LNCaP clone FGC (cell line): ENCODE measurements at regions not wholly inside any gene's neighbourhood (a gene's known extent, or its start where the extent isn't known, plus 50 kb on each side); places are given as distances from the start of the nearest gene placed in this dataset.

Source experiments
- DNase-seq: peaks from one replicate; pipeline ENCODE4 v3.0.0-alpha.2; 2011; ENCODE audit warnings: low read depth
- H3K4me3 ChIP-seq: 2 replicates; pipeline ENCODE4 v1.5.1; 2011; ENCODE audit warnings: mild to moderate bottlenecking, low read depth, low read length, control low read depth
- TF ChIP-seq, protein P1 (sequence below): IDR thresholded peaks from 2 replicates; pipeline ENCODE4 v1.5.1; 2012; ENCODE audit warnings: mild to moderate bottlenecking; ENCODE audit not compliant: control insufficient read depth, insufficient read depth; ENCODE audit errors: extremely low read depth

DNA sequence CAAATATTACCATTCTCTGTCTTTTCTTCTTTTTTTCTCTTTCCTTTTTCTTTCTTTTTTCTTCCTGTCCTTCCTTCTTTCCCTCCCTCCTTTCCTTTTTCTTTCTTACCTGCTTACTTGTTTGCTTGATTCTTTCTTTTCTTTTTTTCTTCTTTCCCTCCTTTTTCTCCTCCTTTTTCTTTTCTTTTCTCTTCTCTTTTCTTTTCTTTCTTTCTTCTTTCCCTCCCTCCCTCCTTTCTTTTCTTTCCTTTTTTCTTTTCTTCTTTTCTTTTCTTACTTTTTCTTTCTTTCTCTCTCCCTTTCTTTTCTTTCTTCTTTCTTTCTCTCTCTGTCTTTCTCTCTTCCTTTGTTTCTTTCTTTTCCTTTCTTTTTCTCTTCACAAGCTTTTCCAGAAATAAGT, 697.4 kb upstream of the ADGRL3 start:
- TF ChIP-seq, protein P1, sequence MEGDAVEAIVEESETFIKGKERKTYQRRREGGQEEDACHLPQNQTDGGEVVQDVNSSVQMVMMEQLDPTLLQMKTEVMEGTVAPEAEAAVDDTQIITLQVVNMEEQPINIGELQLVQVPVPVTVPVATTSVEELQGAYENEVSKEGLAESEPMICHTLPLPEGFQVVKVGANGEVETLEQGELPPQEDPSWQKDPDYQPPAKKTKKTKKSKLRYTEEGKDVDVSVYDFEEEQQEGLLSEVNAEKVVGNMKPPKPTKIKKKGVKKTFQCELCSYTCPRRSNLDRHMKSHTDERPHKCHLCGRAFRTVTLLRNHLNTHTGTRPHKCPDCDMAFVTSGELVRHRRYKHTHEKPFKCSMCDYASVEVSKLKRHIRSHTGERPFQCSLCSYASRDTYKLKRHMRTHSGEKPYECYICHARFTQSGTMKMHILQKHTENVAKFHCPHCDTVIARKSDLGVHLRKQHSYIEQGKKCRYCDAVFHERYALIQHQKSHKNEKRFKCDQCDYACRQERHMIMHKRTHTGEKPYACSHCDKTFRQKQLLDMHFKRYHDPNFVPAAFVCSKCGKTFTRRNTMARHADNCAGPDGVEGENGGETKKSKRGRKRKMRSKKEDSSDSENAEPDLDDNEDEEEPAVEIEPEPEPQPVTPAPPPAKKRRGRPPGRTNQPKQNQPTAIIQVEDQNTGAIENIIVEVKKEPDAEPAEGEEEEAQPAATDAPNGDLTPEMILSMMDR, result no peak
- DNase-seq, result no peak
- H3K4me3 ChIP-seq, result no peak overlapping the region

DNA sequence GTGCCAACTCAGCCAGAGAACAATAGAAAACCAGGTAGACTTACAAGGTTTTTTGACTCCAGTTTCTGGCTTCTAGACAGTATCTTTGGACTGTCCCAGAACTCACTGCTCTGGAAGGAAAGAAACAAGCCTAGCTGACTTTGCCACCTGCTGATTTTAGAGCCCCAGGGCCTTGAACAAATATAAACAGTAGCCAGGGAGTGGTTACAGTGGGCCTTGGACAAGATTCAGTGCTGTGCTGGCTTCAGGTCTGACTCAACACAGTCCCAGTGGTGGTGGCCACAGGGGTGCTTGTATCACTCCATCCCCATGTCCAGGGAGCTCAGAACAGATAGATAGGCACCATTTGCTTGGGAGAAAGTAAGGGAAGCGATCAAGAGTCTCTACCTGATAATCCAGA, 694.1 kb upstream of the ADGRL3 start:
- no peak for DNase-seq
- no peak overlapping the region for H3K4me3 ChIP-seq
- TF ChIP-seq, protein P1, result no peak

DNA sequence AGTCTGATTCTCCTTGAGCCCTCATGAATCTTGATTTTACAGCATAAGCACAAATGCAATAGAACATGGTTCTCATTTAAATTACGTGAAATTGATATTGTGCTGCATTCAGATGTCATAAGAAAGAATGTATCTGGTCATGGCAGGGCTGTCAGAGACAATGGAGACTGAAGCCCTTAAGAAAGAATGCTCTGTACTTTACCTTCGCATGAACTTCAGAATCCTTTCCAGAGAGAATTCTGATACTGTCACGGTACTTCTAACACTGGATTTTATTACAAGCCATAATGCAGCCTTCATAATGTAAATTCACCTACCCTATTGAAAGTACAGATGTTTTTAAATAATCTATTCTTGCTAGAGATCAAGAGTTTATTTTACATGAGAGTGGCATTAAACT, 677.9 kb upstream of the ADGRL3 start:
- no peak for DNase-seq
- TF ChIP-seq, protein P1, result no peak
- H3K4me3 ChIP-seq, result no peak overlapping the region

DNA sequence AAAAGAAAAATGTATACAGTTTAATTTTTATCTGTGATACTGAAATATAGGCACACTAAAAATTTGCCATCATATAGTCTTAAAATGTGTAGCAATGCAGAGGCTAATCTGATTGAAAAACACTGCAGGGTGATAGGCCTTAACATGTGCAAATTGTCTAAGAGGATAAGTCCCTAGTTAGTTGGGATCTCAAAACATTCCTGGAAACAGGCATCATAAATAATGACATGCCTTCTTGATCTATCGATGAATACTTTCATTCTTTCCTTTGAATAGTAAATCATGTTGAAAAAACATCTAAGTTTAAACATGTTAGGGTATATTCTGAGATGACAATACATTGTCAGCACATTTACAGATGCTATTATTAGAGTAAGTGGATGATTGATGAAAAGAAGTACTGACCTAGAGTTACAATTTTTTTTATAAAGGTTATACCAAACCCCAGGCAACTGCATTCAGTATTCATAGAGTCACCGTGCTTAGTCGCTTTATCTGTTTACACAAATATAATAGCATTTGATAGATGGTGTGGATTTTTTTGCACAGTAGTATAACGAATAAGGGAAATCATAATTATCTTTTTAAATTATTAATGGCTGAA, 668.2 kb upstream of the ADGRL3 start:
- TF ChIP-seq, protein P1, result no peak
- no peak overlapping the region for H3K4me3 ChIP-seq
- no peak for DNase-seq

DNA sequence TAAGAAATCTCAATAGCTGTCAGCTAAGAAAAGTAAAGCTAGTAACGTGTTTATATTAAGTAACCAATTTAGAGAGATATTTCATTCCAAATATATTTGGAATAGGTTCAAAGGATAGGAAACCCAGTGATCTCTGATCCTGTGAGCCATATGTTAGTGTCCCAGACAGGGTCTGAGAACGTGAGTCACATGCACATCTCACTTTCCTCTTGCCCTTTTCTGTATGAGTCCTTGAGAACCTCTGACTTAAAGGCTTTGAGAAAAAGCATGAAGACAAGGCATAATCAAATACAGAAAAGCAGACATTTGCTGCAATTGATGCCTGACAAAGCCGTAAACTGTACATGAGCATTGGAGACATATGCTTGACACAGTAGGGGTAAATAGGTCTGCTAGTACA, 655.1 kb upstream of the ADGRL3 start:
- no peak overlapping the region for H3K4me3 ChIP-seq
- TF ChIP-seq, protein P1, result no peak
- no peak for DNase-seq

DNA sequence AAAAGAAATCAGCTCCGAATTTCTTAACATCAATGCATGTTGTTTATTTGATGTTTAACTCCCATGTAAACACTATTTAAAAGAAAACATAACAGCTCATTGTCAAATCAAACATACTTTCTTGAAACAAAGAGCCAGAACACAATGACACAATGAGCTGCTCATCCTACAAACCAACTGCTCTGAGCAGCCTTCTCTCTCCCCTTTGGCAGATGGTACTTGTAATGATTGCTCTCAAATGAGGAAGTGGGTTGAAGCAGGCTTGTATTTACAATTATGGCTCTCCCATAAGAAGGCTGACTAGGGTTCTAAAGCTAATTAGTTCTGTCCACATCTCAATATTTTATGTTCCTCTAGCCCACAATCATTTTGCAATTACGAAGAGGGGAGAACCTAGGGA, 637.8 kb upstream of the ADGRL3 start:
- DNase-seq, result no peak
- TF ChIP-seq, protein P1, result no peak

DNA sequence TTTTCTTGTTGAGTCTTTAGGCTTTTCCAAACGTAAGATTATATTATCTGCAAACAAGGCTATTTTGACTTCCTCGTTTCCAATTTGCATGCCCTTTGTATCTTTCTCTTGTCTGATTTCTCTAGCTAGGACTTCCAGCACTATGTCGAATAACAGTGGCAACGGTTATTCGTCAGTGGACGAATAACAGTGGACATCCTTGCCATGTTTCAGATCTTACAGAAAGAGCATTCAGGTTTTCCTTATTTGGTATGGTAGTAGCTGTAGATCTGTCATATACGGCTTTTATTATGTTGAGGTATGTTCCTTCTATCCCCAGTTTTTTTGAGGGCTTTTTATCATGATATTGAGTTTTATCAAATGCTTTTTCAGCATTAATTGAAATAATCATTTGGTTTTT, 634.6 kb upstream of the ADGRL3 start:
- TF ChIP-seq, protein P1, result no peak
- no peak for DNase-seq
- H3K4me3 ChIP-seq, result no peak overlapping the region

More for the DNA sequence above, 637.8 kb upstream of the ADGRL3 start:
- no peak overlapping the region for H3K4me3 ChIP-seq
